Muscle layer of colon (tissue), 2 donors: ENCODE measurements at regions not wholly inside any gene's neighbourhood (a gene's known extent, or its start where the extent isn't known, plus 50 kb on each side); places are given as distances from the start of the nearest gene placed in this dataset.

ENCODE experiments used
- H3K27ac ChIP-seq: one replicate; pipeline ENCODE4 v1.7.0; 2013; ENCODE audit warnings: low read depth, mild to moderate bottlenecking, low read length, moderate library complexity
- H3K27me3 ChIP-seq, 2 donors: one replicate each; pipeline ENCODE4 v1.7.0; 2013; ENCODE audit warnings: low read length in 2 of 2, mild to moderate bottlenecking in 2 of 2; ENCODE audit not compliant: insufficient read depth in 2 of 2, control insufficient read depth in 1 of 2
- H3K36me3 ChIP-seq: one replicate; pipeline ENCODE4 v1.7.0; 2013; ENCODE audit warnings: mild to moderate bottlenecking, low read length; ENCODE audit not compliant: insufficient read depth
- H3K4me1 ChIP-seq: one replicate; pipeline ENCODE4 v1.7.0; 2013; ENCODE audit warnings: mild to moderate bottlenecking, low read length; ENCODE audit not compliant: insufficient read depth
- H3K4me3 ChIP-seq, 2 donors: one replicate each; pipeline ENCODE4 v1.7.0; 2013; ENCODE audit warnings: low read length in 2 of 2, low read depth in 1 of 2, mild to moderate bottlenecking in 1 of 2, moderate library complexity in 1 of 2
- H3K9ac ChIP-seq: one replicate; pipeline ENCODE4 v1.7.0; 2013; ENCODE audit warnings: low read length
- H3K9me3 ChIP-seq: one replicate; pipeline ENCODE4 v1.7.0; 2013; ENCODE audit warnings: mild to moderate bottlenecking, low read length
- donor health status: abdominal sarcoma.
- donor health status: Adenocarcinoma of cecum.

- H3K27ac ChIP-seq: no peak overlapping the region
- no peaks in the 10 kb centered on the region for H3K36me3 ChIP-seq
- no peak overlapping the region for H3K4me3 ChIP-seq
- H3K4me1 ChIP-seq: no peaks in the 10 kb centered on the region
- H3K9ac ChIP-seq: no peak overlapping the region
- no peaks in the 10 kb centered on the region for H3K27me3 ChIP-seq
- H3K9me3 ChIP-seq: no peaks in the 10 kb centered on the region
These were observed 1985.1 kb upstream of the PIK3C3 start for GRCh38 chr18:39969803-39970494.

- Histone ChIP-seq H3K27ac (no peak overlapping the region), H3K4me3 (no peak overlapping the region), H3K36me3 (no peaks in the 10 kb centered on the region), H3K9me3 (no peaks in the 10 kb centered on the region), H3K9ac (no peak overlapping the region), H3K4me1 (no peaks in the 10 kb centered on the region), H3K27me3 (no peaks in the 10 kb centered on the region)
These were observed 1988.8 kb upstream of the PIK3C3 start for GRCh38 chr18:39966275-39966674.

GRCh38 chr18:39962546-39962945, 1992.5 kb upstream of the PIK3C3 start:
- no peaks in the 10 kb centered on the region for H3K36me3 ChIP-seq
- no peaks in the 10 kb centered on the region for H3K4me1 ChIP-seq

GRCh38 chr18:39960550-39960949, 1994.5 kb upstream of the PIK3C3 start:
- Histone ChIP-seq H3K4me1 (no peaks in the 10 kb centered on the region), H3K9me3 (no peaks in the 10 kb centered on the region)

More at GRCh38 chr18:39962546-39962945, 1992.5 kb upstream of the PIK3C3 start:
- Histone ChIP-seq H3K27me3 (no peaks in the 10 kb centered on the region), H3K27ac (no peak overlapping the region), H3K9me3 (no peaks in the 10 kb centered on the region), H3K4me3 (no peak overlapping the region), H3K9ac (no peak overlapping the region)

GRCh38 chr18:39959839-39960238, 1995.2 kb upstream of the PIK3C3 start:
- Histone ChIP-seq H3K4me3 (no peak overlapping the region), H3K36me3 (no peaks in the 10 kb centered on the region), H3K4me1 (no peaks in the 10 kb centered on the region), H3K27me3 (no peaks in the 10 kb centered on the region), H3K9me3 (no peaks in the 10 kb centered on the region), H3K27ac (no peak overlapping the region), H3K9ac (no peak overlapping the region)

More at GRCh38 chr18:39960550-39960949, 1994.5 kb upstream of the PIK3C3 start:
- Histone ChIP-seq H3K36me3 (no peaks in the 10 kb centered on the region), H3K4me3 (no peak overlapping the region), H3K27ac (no peak overlapping the region), H3K9ac (no peak overlapping the region), H3K27me3 (no peaks in the 10 kb centered on the region)

GRCh38 chr18:39958876-39959275, 1996.2 kb upstream of the PIK3C3 start:
- no peaks in the 10 kb centered on the region for H3K27me3 ChIP-seq
- H3K4me3 ChIP-seq: no peak overlapping the region
- H3K27ac ChIP-seq: no peak overlapping the region
- no peaks in the 10 kb centered on the region for H3K36me3 ChIP-seq
- H3K9ac ChIP-seq: no peak overlapping the region
- H3K4me1 ChIP-seq: no peaks in the 10 kb centered on the region
- H3K9me3 ChIP-seq: no peaks in the 10 kb centered on the region

- Histone ChIP-seq H3K27me3 (no peaks in the 10 kb centered on the region), H3K4me3 (no peak overlapping the region), H3K9ac (no peak overlapping the region), H3K4me1 (no peaks in the 10 kb centered on the region), H3K36me3 (no peaks in the 10 kb centered on the region), H3K9me3 (no peaks in the 10 kb centered on the region), H3K27ac (no peak overlapping the region)
These were observed 2002.2 kb upstream of the PIK3C3 start for GRCh38 chr18:39952816-39953215.

GRCh38 chr18:39951142-39951720, 2003.8 kb upstream of the PIK3C3 start:
- no peak overlapping the region for H3K9ac ChIP-seq
- H3K27ac ChIP-seq: no peak overlapping the region
- no peaks in the 10 kb centered on the region for H3K36me3 ChIP-seq
- H3K9me3 ChIP-seq: no peaks in the 10 kb centered on the region
- no peaks in the 10 kb centered on the region for H3K4me1 ChIP-seq
- H3K27me3 ChIP-seq: no peaks in the 10 kb centered on the region
- H3K4me3 ChIP-seq: no peak overlapping the region

- Histone ChIP-seq H3K4me3 (no peak overlapping the region), H3K27ac (no peak overlapping the region), H3K36me3 (no peaks in the 10 kb centered on the region), H3K27me3 (no peaks in the 10 kb centered on the region), H3K9me3 (no peaks in the 10 kb centered on the region), H3K4me1 (no peaks in the 10 kb centered on the region), H3K9ac (no peak overlapping the region)
These were observed 2008.4 kb upstream of the PIK3C3 start for GRCh38 chr18:39946623-39947061.

GRCh38 chr18:39945076-39945475, 2010.0 kb upstream of the PIK3C3 start:
- no peak overlapping the region for H3K27ac ChIP-seq
- no peaks in the 10 kb centered on the region for H3K36me3 ChIP-seq
- H3K4me3 ChIP-seq: no peak overlapping the region
- no peak overlapping the region for H3K9ac ChIP-seq
- H3K9me3 ChIP-seq: no peaks in the 10 kb centered on the region
- no peaks in the 10 kb centered on the region for H3K4me1 ChIP-seq
- H3K27me3 ChIP-seq: no peaks in the 10 kb centered on the region

GRCh38 chr18:39942702-39943101, 2012.3 kb upstream of the PIK3C3 start:
- Histone ChIP-seq H3K27ac (no peak overlapping the region), H3K9ac (no peak overlapping the region), H3K27me3 (no peaks in the 10 kb centered on the region), H3K4me3 (no peak overlapping the region), H3K9me3 (no peaks in the 10 kb centered on the region), H3K4me1 (no peaks in the 10 kb centered on the region), H3K36me3 (no peaks in the 10 kb centered on the region)
